GM19463 (cell line): ENCODE measurements at regions not wholly inside any gene's neighbourhood (a gene's known extent, or its start where the extent isn't known, plus 50 kb on each side); places are given as distances from the start of the nearest gene placed in this dataset.
A peak's percentile ranks its signal among the peaks of the same experiment; 100 is the strongest.
"Not testable (repeated sequence)": the region's sequence is repeated elsewhere in the genome, so short reads cannot be mapped to it uniquely, and the experiment has no call there.

Experiments
- ATAC-seq: cut with Tn5 transposase; IDR thresholded peaks from one replicate; pipeline ENCODE4 v1.9.1; 2021; ENCODE audit warnings: mild to moderate bottlenecking, moderate library complexity; ENCODE audit not compliant: unreplicated experiment

DNA sequence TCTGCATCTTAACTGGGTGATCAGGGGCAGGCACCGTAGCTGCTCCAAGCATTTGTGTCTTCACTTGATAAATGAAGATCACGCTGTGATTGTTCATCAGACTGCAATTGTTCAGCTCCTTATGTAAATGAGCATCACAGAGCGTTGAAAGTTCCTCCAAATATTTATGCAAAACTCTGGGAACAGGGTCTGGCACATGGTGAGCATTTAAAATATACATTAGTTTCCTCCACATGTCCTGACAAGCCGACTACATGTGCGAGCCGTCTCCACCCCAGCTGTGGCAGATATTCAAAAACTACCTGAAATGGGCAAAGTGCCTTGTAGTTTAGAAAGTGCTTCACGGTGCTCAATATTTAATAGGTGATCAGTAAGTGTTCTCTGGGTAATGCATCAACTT lies 175.1 kb upstream of the ID2 start:
- no peak for ATAC-seq

DNA sequence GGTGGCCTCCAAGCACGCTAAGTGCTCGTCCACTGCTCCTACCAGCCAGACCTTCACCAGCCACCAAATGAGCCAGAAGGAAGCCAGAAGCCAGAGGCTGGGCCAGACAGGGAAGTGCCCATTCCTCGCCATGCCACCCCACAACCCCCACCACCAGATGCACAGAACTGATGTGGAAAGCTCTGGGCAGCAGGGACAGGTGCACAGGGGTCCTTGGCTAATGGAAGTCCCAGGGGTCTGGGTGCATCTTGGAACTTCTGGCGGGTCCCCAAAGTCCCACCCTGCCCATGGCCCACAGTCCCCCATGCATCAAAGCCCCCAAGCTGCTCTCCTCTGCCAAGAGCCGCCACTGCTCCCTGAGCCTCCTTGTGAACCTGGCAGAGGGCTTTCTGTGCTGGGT lies 173.1 kb upstream of the ID2 start:
- ATAC-seq, result no peak

DNA sequence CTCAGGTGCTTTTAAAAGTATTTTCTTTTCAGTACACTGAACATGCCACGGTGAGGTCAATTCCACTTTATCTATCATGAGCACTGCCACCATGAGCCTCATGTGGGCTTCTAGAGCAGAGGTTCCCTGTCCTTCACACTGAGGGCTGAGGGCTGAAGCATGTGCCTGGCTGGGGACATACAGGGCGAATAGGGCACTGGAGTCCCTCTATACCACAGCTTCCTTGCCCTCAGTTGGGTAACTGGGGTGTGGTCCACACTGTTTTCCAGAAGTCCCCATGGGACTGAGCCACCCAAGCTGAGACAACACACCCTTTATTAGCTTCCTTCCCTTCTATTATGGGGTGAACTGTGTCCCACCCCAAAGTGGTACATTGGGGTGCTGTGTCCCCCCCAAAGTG lies 172.2 kb upstream of the ID2 start:
- ATAC-seq, result no peak

DNA sequence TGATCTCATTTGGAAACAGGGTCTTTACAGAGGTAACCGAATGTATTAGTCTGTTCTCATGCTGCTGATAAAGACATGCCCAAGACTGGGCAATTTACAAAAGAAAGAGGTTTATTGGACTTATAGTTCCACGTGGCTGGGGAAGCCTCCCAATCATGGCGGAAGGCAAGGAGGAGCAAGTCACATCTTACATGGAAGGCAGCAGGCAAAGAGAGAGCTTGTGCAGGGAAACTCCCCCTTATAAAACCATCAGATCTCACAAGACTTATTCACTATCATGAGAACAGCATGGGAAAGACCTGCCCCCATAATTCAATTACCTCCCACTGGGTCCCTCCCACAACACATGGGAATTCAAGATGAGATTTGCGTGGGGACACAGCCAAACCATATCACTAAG lies 171.8 kb upstream of the ID2 start:
- ATAC-seq, result not testable (repeated sequence)

DNA sequence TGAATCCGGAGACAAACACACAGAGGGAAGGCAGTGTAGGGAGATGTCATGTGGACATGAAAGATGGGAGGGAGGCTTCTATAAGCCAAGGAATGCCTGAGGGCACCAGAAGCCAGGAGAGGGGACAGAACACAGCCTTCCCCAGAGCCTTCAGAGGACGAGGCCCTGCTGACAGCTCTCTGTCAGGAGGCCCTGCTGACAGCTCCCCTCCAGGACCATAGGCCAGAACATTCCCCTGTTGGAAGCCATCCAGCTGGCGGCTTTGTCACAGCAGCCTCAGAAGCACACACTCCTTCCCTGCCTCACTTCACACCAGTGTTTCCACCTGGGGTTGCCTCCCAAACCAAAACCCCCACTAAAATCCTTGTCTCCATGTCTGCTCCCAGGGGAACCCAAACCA lies 171.3 kb upstream of the ID2 start:
- no peak for ATAC-seq

DNA sequence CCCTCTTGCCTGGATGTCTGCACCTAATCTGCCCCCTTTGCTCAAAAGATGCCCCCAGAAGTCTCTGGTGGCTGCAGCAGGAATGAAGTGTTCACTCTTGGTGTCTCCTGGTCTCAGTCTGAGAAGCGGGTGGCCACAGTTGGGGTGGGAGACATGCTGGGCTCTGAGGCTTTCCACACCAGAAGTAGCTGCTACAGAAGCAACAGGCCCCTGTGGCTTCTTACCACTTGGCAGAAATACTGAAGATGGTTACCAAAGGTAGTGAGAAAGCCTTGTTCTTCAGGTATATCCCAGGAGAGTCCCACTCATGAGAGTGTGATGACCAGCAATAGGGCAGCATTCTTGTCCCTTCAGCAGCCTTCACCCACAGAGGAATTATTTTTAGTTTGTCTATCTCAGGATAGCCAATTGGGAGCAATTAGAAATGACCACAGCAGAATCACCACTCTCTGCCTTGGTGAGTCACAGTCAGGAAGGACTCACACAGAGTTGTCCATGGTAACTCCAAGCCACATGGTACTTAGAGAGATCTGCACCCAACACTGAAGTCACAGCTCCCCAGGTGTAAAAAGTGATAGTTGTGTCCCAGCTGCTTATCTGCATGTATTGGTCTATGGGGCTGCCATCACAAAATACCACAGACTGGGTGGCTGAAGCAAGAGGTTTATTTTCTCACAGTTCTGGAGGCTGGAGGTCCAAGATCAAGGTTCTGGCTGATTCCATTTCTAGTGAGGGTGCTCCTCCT lies 169.8 kb upstream of the ID2 start:
- no peak for ATAC-seq

DNA sequence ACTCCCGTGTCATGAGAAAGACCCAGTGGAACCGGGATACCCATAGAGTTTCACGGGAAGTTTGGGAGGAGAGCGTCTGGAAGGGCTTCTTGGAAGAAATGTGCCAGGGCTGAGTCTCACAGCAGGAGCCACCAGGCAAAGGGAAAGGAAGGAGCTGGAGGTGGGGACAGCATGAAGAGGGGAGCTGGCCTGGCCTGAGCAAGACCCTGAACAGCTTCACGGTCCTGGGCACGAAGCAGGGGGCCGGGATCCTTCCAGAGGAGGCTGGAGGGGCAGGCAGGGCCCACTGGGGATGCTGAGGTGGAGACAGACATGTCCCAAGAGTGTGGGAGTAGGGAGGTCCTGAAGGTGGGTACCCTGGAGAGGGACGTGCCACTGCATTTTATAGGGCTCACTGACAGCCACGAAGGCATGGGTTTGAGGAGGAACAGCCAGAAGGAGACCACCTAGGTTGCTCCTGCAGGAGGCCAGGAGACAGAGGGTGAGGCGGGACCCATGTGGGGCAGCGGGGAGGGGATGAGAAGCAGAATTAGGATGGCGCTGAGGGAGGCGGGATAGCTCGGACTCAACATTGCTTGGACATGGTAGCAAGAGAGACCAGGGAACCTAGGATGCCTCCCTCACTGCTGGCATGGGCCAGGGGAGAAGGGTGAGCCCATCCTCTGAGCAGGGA lies 168.1 kb upstream of the ID2 start:
- no peak for ATAC-seq

DNA sequence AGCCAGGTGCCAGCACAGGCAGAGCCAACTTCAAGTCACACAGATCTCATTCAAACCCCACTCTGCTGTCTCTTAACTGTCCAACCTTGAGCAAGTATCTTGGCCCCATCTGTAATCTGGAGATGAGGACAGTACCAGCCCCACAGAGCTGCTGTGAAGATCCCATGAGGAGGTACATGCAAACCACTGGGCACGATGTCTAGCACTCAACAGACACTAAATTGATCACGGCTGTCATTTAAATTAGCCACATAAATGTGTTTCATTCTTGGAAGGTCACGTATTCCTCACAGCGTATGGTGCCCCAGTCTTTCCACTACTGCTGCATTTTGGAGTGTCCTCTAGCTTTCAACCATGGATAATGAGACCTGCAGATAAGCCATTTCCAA lies 167.6 kb upstream of the ID2 start:
- ATAC-seq, result no peak

DNA sequence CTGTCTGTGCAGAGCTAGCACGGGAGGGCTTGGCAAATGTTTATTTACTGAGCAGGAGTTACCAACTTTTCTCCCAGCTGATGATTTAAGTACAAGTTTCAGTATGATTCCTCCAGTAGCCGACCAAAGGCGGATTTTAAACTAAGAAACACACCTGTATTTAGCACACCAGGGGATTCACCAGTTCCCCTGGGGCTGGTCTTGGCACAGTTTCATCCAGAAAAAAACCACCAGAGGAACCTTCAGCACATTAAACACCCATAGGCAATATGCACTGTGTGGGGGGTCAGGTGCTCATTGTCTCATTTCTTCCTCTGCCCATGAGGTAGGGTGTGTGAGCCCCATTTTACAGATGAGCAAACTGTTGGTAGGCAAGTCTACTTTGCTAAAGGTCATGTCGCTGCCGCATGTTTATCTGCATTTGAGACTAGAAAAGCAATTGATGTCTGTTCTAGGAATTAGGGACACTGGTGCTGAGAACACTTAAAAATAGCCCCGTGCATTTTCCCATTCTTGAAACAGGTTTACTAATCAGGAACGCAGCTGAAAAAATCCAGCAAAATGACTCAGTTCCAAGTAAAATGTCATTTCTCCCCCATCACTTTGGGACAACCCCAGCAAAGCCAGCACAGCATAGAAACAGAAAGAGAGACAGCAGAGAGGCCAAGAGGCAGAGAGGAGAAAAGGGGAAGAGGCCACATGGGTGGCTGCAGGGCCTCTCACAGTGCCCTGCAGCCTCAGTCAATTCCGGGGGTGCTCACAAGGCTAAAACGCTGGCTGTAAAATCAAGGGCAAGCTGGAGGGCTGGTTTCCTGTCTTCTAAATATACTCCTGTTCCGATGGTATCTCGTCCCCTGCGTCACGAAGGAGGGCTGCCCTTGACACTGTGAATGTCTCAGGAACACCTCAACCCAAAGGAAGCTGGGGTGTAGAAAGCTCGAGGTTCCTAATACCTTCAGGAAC lies 166.8 kb upstream of the ID2 start:
- ATAC-seq, result peak; percentile 49

DNA sequence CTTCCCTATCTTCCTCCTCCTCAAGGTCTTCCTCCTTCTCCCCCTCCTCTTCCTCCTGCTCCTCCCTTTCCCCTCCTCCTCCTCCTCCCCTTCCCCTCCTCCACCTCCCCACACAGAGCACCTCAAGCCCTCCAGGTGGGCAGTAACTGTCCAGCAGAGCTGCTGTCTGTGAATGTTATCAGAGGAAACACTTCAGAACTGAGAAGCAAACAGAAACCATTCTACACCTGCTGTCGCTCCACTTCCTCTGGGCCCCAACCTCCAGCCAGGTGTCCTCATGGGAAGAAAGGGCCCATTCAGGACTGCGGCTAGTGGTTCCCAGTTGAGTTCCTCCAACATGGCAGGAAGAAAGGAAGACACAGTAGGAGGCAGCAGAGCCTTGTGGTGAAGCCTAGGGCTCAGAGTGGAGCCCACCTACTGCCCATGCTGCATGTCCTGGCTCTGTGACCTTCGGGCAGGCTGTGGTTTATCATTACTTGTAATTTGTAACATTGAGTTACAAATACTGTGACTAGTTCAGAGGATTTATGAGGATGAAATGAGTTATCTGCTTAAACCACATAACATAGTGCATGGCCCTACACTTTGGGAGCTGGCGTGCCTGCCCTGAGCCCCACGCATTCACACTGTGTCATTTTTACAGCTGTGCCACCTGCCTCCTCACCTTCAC lies 165.9 kb upstream of the ID2 start:
- ATAC-seq, result peak; percentile 26

DNA sequence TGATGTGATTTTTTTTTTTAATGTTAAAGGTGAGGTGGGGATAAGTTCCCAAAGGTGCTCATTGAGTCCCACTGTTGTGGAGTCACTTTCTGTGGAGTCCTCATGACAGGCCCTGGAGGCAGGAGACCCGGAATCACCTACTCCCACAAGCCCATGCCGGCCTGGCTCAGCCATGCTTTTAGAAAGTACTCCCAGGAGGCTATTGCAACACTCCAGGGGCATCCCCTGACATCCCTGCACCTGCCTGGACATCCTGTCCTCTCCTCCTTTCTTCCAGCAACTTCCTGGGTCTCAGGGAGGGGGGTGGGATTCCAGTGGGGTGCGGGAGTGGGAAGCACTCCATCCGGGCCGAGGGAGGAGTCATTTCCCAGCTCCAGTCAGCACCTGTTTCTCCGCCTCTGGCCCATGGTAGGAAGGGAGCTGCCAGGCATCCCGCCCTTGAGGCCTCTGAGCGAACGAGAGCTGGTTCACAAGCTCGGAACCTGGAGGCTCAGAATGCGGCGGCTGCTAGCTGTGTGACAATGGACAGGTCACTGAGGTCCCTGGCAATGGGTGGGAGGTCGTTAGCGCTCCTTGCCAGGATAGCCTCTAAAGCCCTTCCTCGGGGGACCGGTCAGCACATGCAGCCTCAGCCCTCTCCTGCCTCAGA lies 163.9 kb upstream of the ID2 start:
- ATAC-seq, result no peak

DNA sequence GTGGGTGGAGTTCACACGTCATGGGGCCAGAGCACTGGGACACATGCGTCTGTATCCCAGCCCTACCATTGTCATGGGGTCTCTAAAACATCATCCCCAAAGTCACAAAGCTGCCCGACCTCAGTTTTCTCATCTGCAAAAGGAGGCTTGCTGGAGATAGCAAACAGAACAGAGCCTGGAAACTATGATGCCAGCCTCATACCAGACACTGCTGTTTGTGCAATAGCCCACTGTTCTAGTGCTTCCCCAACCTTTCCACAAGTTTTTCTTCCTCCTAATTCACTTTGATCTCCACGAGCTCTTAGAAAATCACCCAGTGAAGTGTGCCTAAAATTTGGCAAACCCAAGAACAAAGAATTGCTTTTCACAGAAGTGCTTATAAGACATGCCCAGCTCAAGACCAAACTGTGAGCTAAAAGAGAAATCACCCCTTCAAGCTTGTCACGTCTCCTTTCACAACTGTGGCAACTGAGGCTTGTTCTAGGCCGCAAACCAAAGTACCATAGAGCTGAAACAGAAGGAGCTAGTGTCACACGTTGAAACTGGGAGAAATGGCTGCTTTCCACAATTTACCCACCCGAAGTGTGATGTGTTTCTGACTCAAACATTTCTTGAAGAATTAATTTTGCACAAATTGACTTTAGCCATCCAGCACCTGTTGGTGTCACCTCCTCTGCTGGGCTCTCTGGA lies 162.7 kb upstream of the ID2 start:
- ATAC-seq, result no peak

DNA sequence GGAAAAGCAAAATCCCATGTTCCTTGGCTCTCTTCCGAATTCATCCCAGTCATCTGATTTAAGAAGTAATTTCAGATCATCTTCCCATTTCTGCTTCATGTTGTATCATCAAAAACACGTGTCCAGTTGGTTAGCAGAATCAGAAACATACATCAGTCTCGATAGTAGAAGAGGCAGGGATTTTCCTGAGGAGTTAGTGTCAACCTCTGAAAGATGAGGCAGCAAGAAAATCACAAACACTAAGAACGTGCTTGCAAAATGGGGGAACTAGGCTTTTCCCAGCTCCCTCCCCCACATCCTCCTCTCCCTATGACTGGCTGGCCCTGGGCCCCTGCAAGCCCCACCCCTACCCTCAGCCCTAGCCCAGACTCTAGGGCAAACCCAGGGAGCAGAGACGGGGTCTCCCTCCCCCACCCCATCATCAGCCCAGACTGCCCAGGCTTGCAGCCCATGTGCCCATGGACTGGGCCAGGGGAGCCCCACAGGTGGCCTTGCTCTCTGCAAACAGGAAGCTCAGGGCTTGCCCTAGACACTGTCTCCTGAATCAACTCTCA lies 161.0 kb upstream of the ID2 start:
- no peak for ATAC-seq

DNA sequence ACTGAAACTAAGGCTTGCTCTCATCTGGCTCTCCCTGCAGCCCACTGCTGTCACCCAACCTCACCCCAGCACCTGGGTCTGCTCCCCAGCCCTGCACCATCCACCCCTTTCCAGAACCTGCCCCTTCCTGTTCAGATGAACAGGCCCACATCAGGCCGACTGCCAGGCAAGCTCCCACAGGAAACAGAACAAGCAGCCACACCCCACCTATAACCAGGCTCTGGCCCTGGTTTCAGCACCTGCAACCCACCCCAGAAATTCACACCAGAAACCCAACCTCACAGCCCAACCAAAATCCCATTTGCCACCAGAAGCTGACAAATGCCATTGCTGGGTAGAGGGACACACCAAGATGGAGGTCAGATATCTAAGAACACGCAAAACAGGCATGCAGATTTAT lies 159.2 kb upstream of the ID2 start:
- ATAC-seq, result no peak

DNA sequence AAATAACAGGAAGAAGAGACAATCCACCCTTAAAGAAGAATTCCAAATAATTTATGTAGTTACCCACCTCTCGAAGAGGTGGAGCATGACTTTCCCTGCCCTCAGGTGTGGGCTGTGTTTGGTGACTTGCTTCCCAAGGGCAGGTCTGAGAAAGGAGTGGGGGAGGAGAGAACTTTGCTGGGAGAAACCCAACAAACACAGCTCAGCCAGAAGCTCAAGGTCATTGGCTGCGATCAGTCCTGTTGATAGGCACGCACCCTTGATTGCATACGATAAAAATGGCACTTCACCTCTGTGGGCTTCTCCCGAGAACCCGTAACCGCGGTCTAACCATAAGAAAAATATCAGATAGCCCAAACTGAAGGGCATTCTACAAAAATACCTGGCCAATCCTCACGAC lies 157.5 kb upstream of the ID2 start:
- no peak for ATAC-seq

DNA sequence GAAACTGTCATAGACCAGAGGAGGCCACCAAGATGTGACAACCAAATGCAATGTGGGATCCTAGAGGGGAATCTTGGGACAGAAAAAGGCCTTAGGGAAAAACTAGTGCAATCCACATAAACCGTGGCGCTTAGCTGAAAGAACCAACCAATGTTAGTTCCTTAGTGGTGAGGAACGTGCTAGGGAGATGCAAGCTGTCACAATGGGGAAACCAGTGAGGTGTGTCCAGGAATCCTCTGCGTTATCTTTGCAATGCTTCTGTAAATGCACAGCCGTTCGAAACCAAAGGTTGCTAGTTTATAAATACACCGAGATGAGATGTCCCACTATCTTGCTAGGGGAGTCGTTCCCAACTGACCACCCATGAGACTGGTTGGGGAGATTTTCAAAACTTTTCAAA lies 157.0 kb upstream of the ID2 start:
- ATAC-seq, result no peak

DNA sequence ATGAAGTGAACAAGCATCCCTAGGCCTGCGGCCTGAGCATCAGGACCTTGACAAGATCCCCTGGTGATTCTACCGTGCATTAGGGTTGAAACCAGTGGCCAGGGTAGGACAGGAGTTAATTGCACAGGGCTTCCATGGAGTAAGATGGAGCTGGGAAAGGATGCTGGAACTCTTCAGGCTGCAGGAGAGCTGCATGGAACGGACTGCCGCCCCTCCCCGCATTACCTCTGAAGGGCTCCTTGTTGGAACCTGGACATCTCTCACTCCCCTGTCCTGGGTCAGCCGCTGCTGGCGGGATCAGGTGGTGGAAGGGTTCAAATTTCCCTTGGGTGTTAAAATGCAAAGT lies 156.6 kb upstream of the ID2 start:
- ATAC-seq, result peak; percentile 1

DNA sequence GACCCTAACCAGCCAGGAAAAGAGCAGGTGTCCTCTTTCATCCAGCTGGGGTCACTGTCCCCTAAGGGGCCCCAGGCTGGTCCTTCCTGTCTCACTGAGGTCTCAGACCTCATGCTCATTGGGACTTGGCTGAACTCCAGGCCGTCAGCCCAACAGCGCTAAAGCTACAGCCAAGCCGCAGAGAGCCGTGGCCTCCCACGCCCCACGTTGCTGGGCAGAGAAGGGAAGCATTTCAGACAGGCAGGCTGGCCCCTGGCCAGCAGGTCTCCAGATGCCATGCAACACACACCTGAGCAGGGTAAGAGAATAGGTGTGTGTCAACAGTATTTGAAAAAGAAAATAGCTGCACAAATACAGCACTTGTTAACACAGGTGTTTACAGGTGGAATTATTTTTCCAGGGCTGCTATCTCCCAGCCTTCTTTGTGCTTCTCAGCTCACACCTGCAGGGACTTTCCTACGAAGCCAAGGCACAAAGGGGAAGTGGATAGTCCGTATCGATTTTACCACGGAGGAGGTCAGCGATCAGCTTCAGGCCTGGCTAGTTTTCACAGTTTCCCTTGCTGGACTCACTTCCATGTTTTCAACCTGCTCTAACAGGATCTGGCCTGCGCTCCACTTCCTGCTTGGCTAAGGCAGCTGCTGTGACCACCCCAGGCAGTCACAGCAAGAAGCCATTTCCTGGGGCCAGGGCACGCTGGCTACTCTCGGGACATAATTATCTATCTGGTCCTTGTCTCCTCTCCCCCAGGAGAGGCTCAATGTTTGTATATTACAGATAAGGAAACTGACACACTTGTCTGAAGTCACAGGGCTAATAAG lies 156.1 kb upstream of the ID2 start:
- peak; percentile 67 for ATAC-seq

DNA sequence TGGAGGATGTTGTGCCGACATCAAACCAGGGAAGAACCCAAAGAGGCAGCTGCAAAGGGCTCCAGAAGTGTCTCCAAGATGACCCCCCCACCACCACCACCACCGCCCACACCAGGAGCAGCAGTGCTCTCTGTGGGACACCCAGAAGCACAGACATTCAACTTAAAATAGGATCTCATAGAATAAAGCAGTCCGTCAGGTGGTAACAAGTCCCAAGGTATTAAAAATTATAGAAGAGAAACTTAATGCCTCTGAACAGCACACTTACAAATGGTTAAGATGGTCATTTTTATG lies 155.5 kb upstream of the ID2 start:
- ATAC-seq, result no peak
